Ecto neural progenitor cell (in vitro differentiated cells): ENCODE measurements at regions not wholly inside any gene's neighbourhood (a gene's known extent, or its start where the extent isn't known, plus 50 kb on each side); places are given as distances from the start of the nearest gene placed in this dataset.

ENCODE experiments used
- DNase-seq: peaks from one replicate; pipeline ENCODE4 v3.0.0-alpha.2; 2018; ENCODE audit warnings: low spot score

DNA sequence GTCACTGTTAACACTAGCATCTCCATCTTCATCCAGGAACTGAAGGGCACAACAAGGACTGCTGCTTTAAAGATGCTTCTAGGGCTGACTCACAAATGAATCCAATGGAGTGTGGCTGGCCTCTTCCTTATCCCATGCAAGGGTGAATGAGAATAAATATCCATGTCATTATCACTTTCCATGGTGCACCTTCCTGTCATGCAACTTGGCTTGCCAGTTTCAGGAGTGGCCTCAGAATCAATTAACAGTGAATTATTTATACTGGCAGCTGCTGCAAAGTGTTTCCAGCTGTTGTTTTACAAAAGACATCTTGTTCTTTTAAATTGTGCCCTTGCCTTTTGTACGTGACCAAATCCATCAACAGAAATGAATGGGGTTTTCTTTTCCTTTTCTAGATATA is 499.3 kb upstream of the TMEM132C start:
- no peak for DNase-seq

GRCh38 chr12:127770118-127770517 is 496.9 kb upstream of the TMEM132C start:
- DNase-seq = no peak

GRCh38 chr12:127771546-127771945 is 495.4 kb upstream of the TMEM132C start:
- no peak for DNase-seq

DNA sequence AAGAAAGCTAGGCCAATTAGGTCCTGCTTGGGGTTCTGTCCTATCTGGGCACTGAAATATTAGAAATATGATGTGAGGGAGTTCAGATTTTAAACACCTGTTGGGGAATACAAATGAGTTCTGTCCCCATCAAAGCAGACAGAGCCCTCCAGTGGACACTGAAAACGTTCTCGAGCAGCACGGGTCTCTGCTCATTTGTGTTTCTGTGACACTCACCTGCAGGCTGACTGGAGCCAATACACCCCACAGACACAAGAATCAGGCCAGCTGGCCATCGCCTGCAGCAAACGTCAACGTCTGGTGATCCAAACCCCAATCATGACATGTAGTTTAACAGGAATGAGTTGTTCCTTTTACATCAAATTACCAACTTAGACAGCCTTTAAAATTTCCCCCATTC is 493.4 kb upstream of the TMEM132C start:
- peak; percentile 58 for DNase-seq

DNA sequence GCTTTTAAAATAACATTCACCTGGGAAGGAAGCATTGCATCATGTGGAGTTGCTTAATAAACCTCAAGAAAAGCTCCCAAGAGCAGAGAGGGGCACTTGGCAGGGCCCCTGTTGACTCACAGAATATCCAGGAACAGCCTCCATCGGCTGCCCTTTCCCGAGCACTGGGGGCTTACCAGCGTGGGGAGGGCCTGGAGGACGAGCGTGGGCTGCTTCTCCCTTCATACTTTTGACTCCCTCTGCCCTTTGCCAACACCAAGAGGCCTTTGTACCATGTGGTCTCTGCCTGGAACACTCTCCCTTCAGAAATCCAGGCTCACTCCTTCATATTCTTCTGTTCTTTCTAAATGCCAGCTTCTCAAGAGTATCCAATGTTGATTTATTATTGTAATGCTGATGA is 492.1 kb upstream of the TMEM132C start:
- DNase-seq = peak; percentile 38

GRCh38 chr12:127779301-127780045 is 487.5 kb upstream of the TMEM132C start:
- no peak for DNase-seq

DNA sequence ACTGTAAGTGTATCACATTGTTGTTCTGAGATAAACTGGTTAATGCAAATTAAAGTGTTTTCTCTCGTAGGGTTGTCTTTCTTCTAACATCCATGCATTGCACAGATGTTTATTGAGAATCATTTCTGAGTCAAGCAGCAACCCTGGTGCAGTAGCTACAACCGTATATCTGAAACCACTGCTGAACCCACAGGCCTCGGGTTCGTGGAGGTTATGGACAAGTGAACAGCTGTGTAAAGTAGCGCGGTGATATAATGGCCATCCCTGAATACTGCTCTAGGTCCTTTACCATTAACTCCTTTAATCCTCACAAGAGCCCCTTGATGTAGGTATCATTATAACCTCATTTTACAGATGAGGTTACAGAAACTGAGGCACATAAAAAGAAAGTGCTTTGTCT is 486.1 kb upstream of the TMEM132C start:
- no peak for DNase-seq

- no peak for DNase-seq
Observed at GRCh38 chr12:127781336-127781735, 485.6 kb upstream of the TMEM132C start.

GRCh38 chr12:127785540-127785939 is 481.4 kb upstream of the TMEM132C start:
- no peak for DNase-seq

DNA sequence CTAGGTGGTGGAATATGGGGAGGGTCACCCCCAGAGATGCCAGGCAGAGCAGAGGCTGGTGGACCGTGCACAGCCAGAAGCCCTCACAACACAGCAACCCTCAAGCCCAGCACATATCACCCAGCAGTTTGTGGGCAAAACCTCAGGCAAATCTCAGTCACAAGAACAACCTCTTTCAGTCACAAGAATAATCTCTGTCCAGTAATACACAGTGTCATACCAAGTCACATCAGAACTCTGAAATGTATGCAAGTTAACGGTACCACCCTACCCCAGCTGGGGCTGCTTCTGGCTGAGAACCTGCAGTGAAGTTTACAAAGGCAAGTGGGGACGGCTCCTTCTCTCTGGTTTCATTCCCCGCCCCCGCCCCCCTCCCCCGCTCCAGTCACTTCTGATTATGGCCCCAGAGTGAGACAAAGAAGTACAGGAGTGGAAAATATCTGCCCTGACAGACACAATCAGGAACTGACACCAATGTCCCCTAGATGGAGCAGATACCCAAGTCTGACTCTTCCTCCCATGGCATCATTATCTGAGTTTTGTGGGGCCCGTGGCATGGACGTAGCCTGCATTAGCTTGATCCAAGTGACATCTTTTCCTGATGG is 480.9 kb upstream of the TMEM132C start:
- DNase-seq = no peak

- no peak for DNase-seq
Observed at GRCh38 chr12:127787544-127787943, 479.4 kb upstream of the TMEM132C start.

DNA sequence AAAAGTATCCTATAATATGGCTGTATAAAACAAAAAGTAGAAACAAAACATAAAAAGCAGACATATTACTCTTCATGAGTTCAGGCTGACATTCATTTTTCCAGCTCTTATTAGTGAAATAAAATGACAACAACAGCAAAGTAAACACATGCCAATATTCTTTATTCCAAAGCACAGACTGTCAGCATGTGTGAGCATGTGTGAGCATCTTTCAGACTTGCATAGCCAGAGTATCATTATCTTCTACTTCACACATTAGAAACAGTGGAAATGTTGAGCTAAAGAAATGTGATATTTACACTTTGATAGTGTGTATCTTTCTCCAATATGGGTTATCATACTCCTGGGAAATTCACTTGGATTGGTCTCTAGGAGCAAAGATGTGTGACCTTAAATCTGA is 476.6 kb upstream of the TMEM132C start:
- DNase-seq = no peak

DNA sequence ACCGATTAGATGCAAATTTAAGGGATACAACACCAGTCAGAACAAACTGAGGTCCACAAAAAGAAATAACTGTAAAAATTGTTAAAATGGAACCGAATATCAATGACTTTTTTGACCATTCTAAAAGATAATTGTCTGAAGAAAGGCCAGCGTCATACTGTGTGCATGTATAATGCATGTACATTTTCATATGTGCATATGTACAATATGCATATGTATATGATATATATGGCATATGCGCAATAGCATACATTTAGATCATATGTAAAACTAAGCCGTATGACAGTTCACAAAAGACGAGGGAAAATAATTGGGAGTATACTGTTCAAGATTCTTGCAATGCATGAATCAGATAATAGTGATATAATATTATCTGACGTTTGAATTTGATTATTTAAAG is 475.8 kb upstream of the TMEM132C start:
- DNase-seq = no peak

DNA sequence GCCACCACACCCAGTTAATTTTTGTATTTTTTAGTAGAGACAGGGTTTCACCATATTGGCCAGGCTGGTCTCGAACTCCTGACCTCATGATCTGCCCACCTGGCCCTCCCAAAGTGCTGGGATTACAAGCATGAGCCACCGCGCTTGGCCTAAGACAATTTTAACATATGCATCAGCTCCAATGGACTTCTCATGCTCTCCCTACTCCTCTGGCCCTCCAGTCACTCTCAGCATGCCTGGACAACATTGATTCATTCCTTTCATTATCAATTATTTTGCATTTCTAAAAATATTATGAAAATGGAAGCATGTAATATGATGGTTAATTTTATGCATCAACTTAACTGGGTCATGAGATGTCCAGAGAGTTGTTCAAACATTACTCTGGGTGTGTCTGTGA is 469.1 kb upstream of the TMEM132C start:
- DNase-seq = no peak

DNA sequence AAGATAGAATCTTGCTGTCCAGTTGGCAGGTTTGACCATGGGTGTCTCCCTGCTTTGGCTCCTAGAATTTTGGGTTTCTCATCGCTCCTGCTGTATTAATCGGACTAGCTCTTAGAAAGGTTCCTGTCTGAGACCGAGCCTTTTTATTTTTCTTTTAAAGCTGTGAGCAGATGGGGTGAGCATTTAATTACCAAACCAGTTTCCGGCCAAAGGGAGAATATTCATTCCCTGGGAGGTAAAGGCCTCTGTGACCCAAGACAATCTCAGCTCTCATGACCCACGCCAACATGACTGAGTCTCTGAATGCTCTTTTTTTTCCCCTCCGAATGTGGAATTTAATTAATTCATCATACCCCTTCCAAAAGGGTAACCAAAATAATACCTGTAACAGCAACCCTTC is 464.7 kb upstream of the TMEM132C start:
- no peak for DNase-seq

GRCh38 chr12:127803545-127803944 is 463.4 kb upstream of the TMEM132C start:
- no peak for DNase-seq

DNA sequence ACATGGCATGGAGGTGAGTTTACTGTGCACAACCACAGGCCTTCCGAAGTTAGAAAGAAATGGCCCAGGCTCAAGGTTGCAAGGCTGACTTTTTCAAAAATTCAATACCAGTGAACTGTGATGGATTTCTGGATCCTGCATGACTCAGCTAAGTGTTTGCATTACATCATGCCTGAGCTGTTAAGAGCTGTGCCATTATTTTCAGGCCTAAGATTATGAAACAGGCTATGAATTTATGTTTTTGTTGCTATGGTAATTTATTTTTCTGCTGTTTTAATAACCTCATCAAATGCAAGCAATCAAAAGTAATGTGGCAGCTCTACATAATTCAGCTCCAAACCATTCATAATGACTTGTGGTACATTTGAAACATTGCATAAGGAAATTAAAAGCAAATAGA is 457.7 kb upstream of the TMEM132C start:
- DNase-seq = no peak

- DNase-seq = no peak
Observed at GRCh38 chr12:127810041-127810440, 456.9 kb upstream of the TMEM132C start.

DNA sequence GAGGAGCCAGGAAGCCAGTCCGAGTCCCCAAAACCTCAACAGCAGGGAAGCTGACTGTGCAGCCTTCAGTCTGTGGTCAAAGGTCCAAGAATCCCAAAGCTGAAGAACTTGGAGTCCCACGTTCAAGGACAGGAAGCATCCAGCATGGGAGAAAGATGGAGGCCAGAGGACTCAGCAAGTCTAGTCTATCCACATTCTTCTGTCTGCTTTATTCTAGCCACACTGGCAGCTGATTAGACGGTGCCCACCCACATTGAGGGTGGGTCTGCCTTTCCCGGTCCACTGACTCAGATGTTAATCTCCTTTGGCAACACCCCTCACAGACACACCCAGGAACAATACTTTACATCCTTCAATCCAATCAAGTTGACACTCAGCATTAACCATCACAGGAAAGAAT is 456.5 kb upstream of the TMEM132C start:
- DNase-seq = peak; percentile 44

DNA sequence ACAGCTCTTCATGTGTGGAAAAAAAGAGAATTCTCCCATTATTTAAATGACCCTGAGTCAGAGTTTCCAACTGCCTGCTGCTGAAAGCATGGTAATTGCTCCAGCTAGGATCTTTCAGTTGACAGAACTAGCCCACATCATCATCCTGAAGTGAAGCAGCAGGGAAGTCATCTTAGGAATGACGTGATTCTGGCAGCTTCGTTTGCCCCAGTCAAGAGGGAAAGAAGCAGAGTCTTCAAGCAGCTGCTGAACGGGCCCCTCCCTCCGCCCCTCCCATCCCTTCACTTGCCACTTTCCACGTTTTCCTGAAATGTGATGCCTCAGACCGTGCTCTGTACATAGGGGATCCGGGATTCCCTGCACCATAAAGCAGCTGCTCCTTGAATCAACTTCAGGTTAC is 455.0 kb upstream of the TMEM132C start:
- peak; percentile 59 for DNase-seq

- no peak for DNase-seq
Observed at GRCh38 chr12:127813147-127813546, 453.8 kb upstream of the TMEM132C start.

GRCh38 chr12:127819056-127819455 is 447.9 kb upstream of the TMEM132C start:
- DNase-seq = no peak

DNA sequence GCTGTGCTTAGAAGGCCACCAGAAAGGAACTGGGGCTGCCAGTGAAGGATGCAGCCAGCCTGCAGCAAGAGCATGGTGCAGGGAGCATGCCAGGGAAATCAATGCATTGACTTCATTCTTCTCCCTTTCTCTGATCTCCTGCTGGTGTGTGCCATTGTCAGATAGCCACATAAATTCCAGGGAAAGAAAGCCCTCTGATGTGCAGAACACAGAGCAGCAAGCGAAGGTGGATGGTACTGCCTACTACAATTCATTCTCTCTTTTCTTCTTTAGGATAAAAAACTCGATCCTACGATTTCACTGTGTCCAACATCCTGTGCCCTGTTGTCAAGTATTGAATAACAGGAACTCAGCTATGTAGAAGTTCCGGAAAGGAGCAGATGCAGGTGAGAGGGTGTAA is 446.7 kb upstream of the TMEM132C start:
- DNase-seq = peak; percentile 26

DNA sequence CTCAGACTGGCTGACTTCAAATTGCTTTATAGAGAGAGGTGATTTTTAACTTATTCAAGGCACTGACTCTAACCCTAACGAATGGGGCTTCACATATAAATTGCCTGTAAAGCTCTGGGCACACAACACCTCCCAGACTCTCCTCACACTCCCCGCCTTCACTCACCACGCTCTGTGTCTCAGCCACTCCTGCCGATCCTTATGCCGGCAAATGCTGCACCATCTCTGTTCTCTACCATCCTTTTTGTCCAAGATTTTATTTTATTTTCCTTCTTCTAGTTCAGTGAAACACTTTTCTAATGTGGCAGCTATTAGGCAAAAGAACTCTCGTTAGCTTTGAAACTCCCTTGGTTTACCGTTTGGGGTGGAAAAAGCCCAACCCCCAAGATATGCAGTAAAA is 446.1 kb upstream of the TMEM132C start:
- peak; percentile 16 for DNase-seq
